IMR-90 (cell line): ENCODE measurements at regions not wholly inside any gene's neighbourhood (a gene's known extent, or its start where the extent isn't known, plus 50 kb on each side); places are given as distances from the start of the nearest gene placed in this dataset.

ENCODE experiments used
- ATAC-seq: fragments of 200-7000 bp; cut with Tn5 transposase; 2 replicates; pipeline ENCODE4 v1.9.1; 2020; ENCODE audit warnings: low read depth, mild to moderate bottlenecking, moderate library complexity
- BruUV-seq: library from RNA; stranded (reverse); fragments of 400-500 nt; replicated peaks from 2 replicates; lab custom pipeline; 2021; lab: Mats Ljungman, UMichigan
- CTCF ChIA-PET: fragments of 300-600 bp; formaldehyde crosslinking; extraction: SDS; loops from one replicate; lab custom pipeline; 2021; ENCODE audit warnings: antibody characterized with exemption; lab: Yijun Ruan, JAX
- POLR2A ChIA-PET: fragments of 300-600 bp; sonication (Branson Sonifier 250); formaldehyde crosslinking; loops from one replicate; lab custom pipeline; 2022; ENCODE audit warnings: antibody characterized with exemption; ENCODE audit not compliant: unreplicated experiment; lab: Charles Lee
- DNase-seq: peaks from one replicate; pipeline ENCODE4 v3.0.0; 2013
- H2AFZ ChIP-seq: replicated peaks from 2 replicates; pipeline ENCODE3; 2013; ENCODE audit warnings: low read length, mild to moderate bottlenecking; ENCODE audit not compliant: poor library complexity
- H2AK5ac ChIP-seq: 2 replicates; pipeline ENCODE4 v1.6.1; 2013; ENCODE audit warnings: low read depth, low read length, inconsistent platforms
- H2AK9ac ChIP-seq: replicated peaks from 2 replicates; pipeline ENCODE3; 2013; ENCODE audit warnings: mild to moderate bottlenecking, low read depth, low read length, moderate library complexity; ENCODE audit not compliant: poor library complexity
- H2BK120ac ChIP-seq: 2 replicates; pipeline ENCODE4 v1.6.1; 2013; ENCODE audit warnings: low read depth, low read length, inconsistent platforms
- H2BK15ac ChIP-seq: 3 replicates; pipeline ENCODE4 v1.6.1; 2013; ENCODE audit warnings: low read depth, low read length, inconsistent platforms
- H2BK20ac ChIP-seq: 2 replicates; pipeline ENCODE4 v1.6.1; 2013; ENCODE audit warnings: low read depth, mild to moderate bottlenecking, inconsistent platforms, low read length, moderate library complexity
- H2BK5ac ChIP-seq: 2 replicates; pipeline ENCODE4 v1.6.1; 2013; ENCODE audit warnings: mild to moderate bottlenecking, low read depth, low read length, inconsistent platforms; ENCODE audit not compliant: poor library complexity, severe bottlenecking
- H3K14ac ChIP-seq: replicated peaks from 2 replicates; pipeline ENCODE4 v1.6.1; 2013; ENCODE audit warnings: low read depth, low read length, inconsistent platforms
- H3K18ac ChIP-seq: 2 replicates; pipeline ENCODE4 v1.6.1; 2013; ENCODE audit warnings: low read depth, low read length, control low read depth
- H3K23ac ChIP-seq: 2 replicates; pipeline ENCODE4 v1.6.1; 2013; ENCODE audit warnings: low read depth, low read length, inconsistent platforms
- H3K27ac ChIP-seq: 2 replicates; pipeline ENCODE4 v1.5.1; 2013; ENCODE audit warnings: mild to moderate bottlenecking, control low read depth, low read length; ENCODE audit not compliant: insufficient read depth
- H3K27me3 ChIP-seq: 2 replicates; pipeline ENCODE4 v1.6.1; 2013; ENCODE audit warnings: low read length; ENCODE audit not compliant: control insufficient read depth, insufficient read depth
- H3K36me3 ChIP-seq: 2 replicates; pipeline ENCODE4 v1.6.1; 2013; ENCODE audit warnings: low read length, mixed read lengths; ENCODE audit not compliant: control insufficient read depth, insufficient read depth
- H3K4ac ChIP-seq: 2 replicates; pipeline ENCODE4 v1.6.1; 2013; ENCODE audit warnings: low read depth, low read length, inconsistent platforms
- H3K4me1 ChIP-seq: 2 replicates; pipeline ENCODE4 v1.6.1; 2013; ENCODE audit warnings: low read length, mixed read lengths; ENCODE audit not compliant: control insufficient read depth, insufficient read depth
- H3K4me2 ChIP-seq: 2 replicates; pipeline ENCODE4 v1.6.1; 2013; ENCODE audit warnings: low read depth, mild to moderate bottlenecking, control low read depth, low read length, moderate library complexity
- H3K4me3 ChIP-seq: 2 replicates; pipeline ENCODE4 v1.5.1; 2013; ENCODE audit warnings: low read depth, mild to moderate bottlenecking, control low read depth, low read length, moderate library complexity; ENCODE audit not compliant: insufficient read depth
- H3K56ac ChIP-seq: 2 replicates; pipeline ENCODE4 v1.6.1; 2013; ENCODE audit warnings: low read length, inconsistent platforms; ENCODE audit not compliant: insufficient read depth; ENCODE audit errors: extremely low read depth
- H3K79me1 ChIP-seq, 2 experiments: 2 replicates each; pipeline ENCODE4 v1.6.1; 2013; ENCODE audit warnings: low read length in 2 of 2, inconsistent platforms in 1 of 2, low read depth in 1 of 2
- H3K9ac ChIP-seq: 2 replicates; pipeline ENCODE4 v1.6.1; 2013; ENCODE audit warnings: low read depth, low read length, control low read depth
- H3K9me1 ChIP-seq: 2 replicates; pipeline ENCODE4 v1.6.1; 2013; ENCODE audit warnings: low read length, inconsistent platforms; ENCODE audit not compliant: insufficient read depth
- H3K9me3 ChIP-seq: 2 replicates; pipeline ENCODE4 v1.6.1; 2013; ENCODE audit warnings: low read length; ENCODE audit not compliant: control insufficient read depth, insufficient read depth
- H4K20me1 ChIP-seq: 2 replicates; pipeline ENCODE4 v1.6.1; 2013; ENCODE audit warnings: low read length, inconsistent platforms; ENCODE audit not compliant: insufficient read depth
- H4K5ac ChIP-seq: 2 replicates; pipeline ENCODE4 v1.6.1; 2013; ENCODE audit warnings: mild to moderate bottlenecking, low read depth, low read length, control low read depth
- H4K8ac ChIP-seq, 2 experiments: 2 replicates each; pipeline ENCODE4 v1.6.1; 2013; ENCODE audit warnings: low read depth in 2 of 2, low read length in 2 of 2, control low read depth in 1 of 2, inconsistent platforms in 1 of 2
- H4K91ac ChIP-seq: 2 replicates; pipeline ENCODE4 v1.6.1; 2013; ENCODE audit warnings: low read depth, low read length, inconsistent platforms; ENCODE audit not compliant: insufficient read depth
- RCOR1 ChIP-seq: IDR thresholded peaks from 2 replicates; pipeline ENCODE4 v1.6.1; 2012; ENCODE audit warnings: mild to moderate bottlenecking, low read length, improper control_type of control experiment; ENCODE audit not compliant: insufficient replicate concordance
- whole genome bisulfite sequencing, 2 experiments: methylation state at CpG; one replicate each; pipeline versions ENCODE4 v1.1.5 to v1.1.7; 2013; ENCODE audit warnings: missing lambda C conversion rate in 2 of 2; ENCODE audit not compliant: insufficient read length in 1 of 2; ENCODE audit errors: extremely low coverage in 2 of 2; 5-methylcytosine and 5-hydroxymethylcytosine counted together
- dilution Hi-C: fragments of 300-500 bp; cut with HindIII; formaldehyde crosslinking; loops from one replicate; pipeline ENCODE4 v1.14.3; 2018; ENCODE audit warnings: low sequenced_read_pairs; ENCODE audit not compliant: unreplicated experiment
- in situ Hi-C: fragments of 300-500 bp; cut with MboI; formaldehyde crosslinking; loops from 3 replicates; pipeline ENCODE4 v1.14.3; 2019; ENCODE audit warnings: low sequenced_read_pairs, inconsistent platforms, mixed read lengths
- intact Hi-C: fragments of 100-400 bp; cut with micrococcal nuclease; formaldehyde crosslinking; loops from 2 replicates; pipeline ENCODE4 v1.10.0; 2022

- Histone ChIP-seq H3K27me3 (no peaks in the 10 kb centered on the region), H3K4me1 (peaks cover 11% of the 10 kb centered on the region)
Measured at GRCh38 chr6:56727097-56727850, 84.6 kb upstream of the DST start.

More at GRCh38 chr6:56727097-56727850, 84.6 kb upstream of the DST start:
- DNase-seq, result no peak
- 100% methylated on average over 2 of the region's 4 CpGs; no CpG with 5 or more reads in 1 of the 2 experiments for WGBS, 2 experiments
- H2BK5ac ChIP-seq, result peak overlapping the region; percentile 96
- no TSS peak for BruUV-seq
- no peak overlapping the region for H2AFZ ChIP-seq
- peak overlapping the region; percentile 86; the same call in 2 of the 3 replicates for H2BK15ac ChIP-seq
- dilution Hi-C loops, result no loop called here
- peak overlapping the region; percentile 92 for H4K91ac ChIP-seq
- peak overlapping the region; percentile 73 for H3K23ac ChIP-seq
- peak overlapping the region; percentile 74 for H3K4me2 ChIP-seq
- no peaks in the 10 kb centered on the region for H3K36me3 ChIP-seq
- peak overlapping the region; percentile 77 for H3K4ac ChIP-seq
- H4K8ac ChIP-seq, result peak overlapping the region; percentile 17 to 89; a peak in 2 of 4 replicates
- no peaks in the 10 kb centered on the region for H3K9me3 ChIP-seq
- in situ Hi-C loops, result no loop called here
- peak overlapping the region; percentile 42; the same call in 1 of the 2 replicates for H3K9ac ChIP-seq
- intact Hi-C loops, result no loop called here
- H4K5ac ChIP-seq, result peak overlapping the region; percentile 60
- H4K20me1 ChIP-seq, result peaks cover 15% of the 10 kb centered on the region
- no peak overlapping the region for H3K4me3 ChIP-seq
- peak overlapping the region; percentile 78 for H2BK20ac ChIP-seq
- peaks cover 25 to 59% of the 10 kb centered on the region in 2 experiments for H3K79me1 ChIP-seq
- H2AK5ac ChIP-seq, result peak overlapping the region; percentile 76
- no peak for TF ChIP-seq RCOR1
- H3K56ac ChIP-seq, result peak overlapping the region; percentile 59; the same call in 1 of the 2 replicates
- H3K14ac ChIP-seq, result peak overlapping the region; percentile 65
- CTCF ChIA-PET, result interaction anchor here (0.6 to 1.1 kb wide), 3 partner anchors 10 to 124 kb away, joined by 3 to 4 read pairs (median 3); no protein-coding TSS in a partner anchor
- POLR2A ChIA-PET, result no interaction called here
- peak overlapping the region; percentile 22 for H2AK9ac ChIP-seq
- peak; percentile 62 for ATAC-seq
- H2BK120ac ChIP-seq, result peak overlapping the region; percentile 96
- H3K9me1 ChIP-seq, result peaks cover 18% of the 10 kb centered on the region
- H3K27ac ChIP-seq, result peak overlapping the region; percentile 75
- H3K18ac ChIP-seq, result peak overlapping the region; percentile 96
